DOHH2 (cell line): ENCODE measurements at regions not wholly inside any gene's neighbourhood (a gene's known extent, or its start where the extent isn't known, plus 50 kb on each side); places are given as distances from the start of the nearest gene placed in this dataset.
"Not testable (repeated sequence)": the region's sequence is repeated elsewhere in the genome, so short reads cannot be mapped to it uniquely, and the experiment has no call there.

Experiments used
- H3F3A ChIP-seq: fragments of 200-600 bp; sonication (generic), shearing (Covaris generic); 2 replicates; pipeline ENCODE4 v1.6.0; 2016; ENCODE audit warnings: antibody characterized with exemption, mild to moderate bottlenecking; ENCODE audit not compliant: control insufficient read depth, insufficient read depth
- H3K27ac ChIP-seq: fragments of 200-600 bp; sonication (generic); 2 replicates; pipeline ENCODE4 v1.5.1; 2014; ENCODE audit warnings: low read depth, mild to moderate bottlenecking, low read length, moderate library complexity
- H3K27me3 ChIP-seq: fragments of 200-600 bp; sonication (generic); 2 replicates; pipeline ENCODE4 v1.6.1; 2014; ENCODE audit warnings: mild to moderate bottlenecking, low read length, mixed read lengths; ENCODE audit not compliant: control insufficient read depth
- H3K36me3 ChIP-seq: fragments of 200-600 bp; sonication (generic); 2 replicates; pipeline ENCODE4 v1.6.1; 2014; ENCODE audit warnings: mild to moderate bottlenecking, low read length, moderate library complexity, mixed read lengths; ENCODE audit not compliant: control insufficient read depth
- H3K4me1 ChIP-seq: fragments of 200-600 bp; sonication (generic); 2 replicates; pipeline ENCODE4 v1.6.1; 2014; ENCODE audit warnings: mild to moderate bottlenecking, low read length, mixed read lengths; ENCODE audit not compliant: control insufficient read depth
- H3K4me2 ChIP-seq: fragments of 200-600 bp; sonication (generic); 2 replicates; pipeline ENCODE4 v1.6.0; 2014; ENCODE audit warnings: mild to moderate bottlenecking, low read length, moderate library complexity
- H3K4me3 ChIP-seq: fragments of 200-600 bp; sonication (generic); 2 replicates; pipeline ENCODE4 v1.5.1; 2014; ENCODE audit warnings: mild to moderate bottlenecking, low read length, mixed read lengths
- H3K79me2 ChIP-seq: fragments of 200-600 bp; sonication (generic); 2 replicates; pipeline ENCODE4 v1.6.1; 2014; ENCODE audit warnings: mild to moderate bottlenecking, low read length, mixed read lengths; ENCODE audit not compliant: control insufficient read depth
- H3K9me2 ChIP-seq: fragments of 200-600 bp; sonication (generic); replicated peaks from 2 replicates; pipeline ENCODE4 v1.6.1; 2014; ENCODE audit warnings: mild to moderate bottlenecking, low read length, mixed read lengths; ENCODE audit not compliant: control insufficient read depth
- H3K9me3 ChIP-seq: fragments of 200-600 bp; sonication (generic); 2 replicates; pipeline ENCODE4 v1.6.1; 2014; ENCODE audit warnings: antibody characterized with exemption, low read length, mixed read lengths; ENCODE audit not compliant: control insufficient read depth, insufficient read depth
- H4K20me1 ChIP-seq: fragments of 200-600 bp; sonication (generic); 2 replicates; pipeline ENCODE4 v1.6.0; 2014; ENCODE audit warnings: low read depth, mild to moderate bottlenecking, antibody characterized with exemption, low read length, moderate library complexity; ENCODE audit not compliant: control insufficient read depth, insufficient read depth
- EZH2phosphoT487 ChIP-seq: fragments of 200-600 bp; sonication (generic); IDR thresholded peaks from 2 replicates; pipeline ENCODE4 v1.6.1; 2017; ENCODE audit warnings: borderline replicate concordance, mild to moderate bottlenecking, antibody characterized with exemption, low read length, moderate library complexity, mixed read lengths
- TF ChIP-seq, protein P1 (sequence below): fragments of 200-600 bp; sonication (generic); IDR thresholded peaks from one replicate; pipeline ENCODE4 v1.5.1; 2014; ENCODE audit warnings: antibody characterized with exemption, mild to moderate bottlenecking, low read depth, low read length; ENCODE audit not compliant: poor library complexity, severe bottlenecking

DNA sequence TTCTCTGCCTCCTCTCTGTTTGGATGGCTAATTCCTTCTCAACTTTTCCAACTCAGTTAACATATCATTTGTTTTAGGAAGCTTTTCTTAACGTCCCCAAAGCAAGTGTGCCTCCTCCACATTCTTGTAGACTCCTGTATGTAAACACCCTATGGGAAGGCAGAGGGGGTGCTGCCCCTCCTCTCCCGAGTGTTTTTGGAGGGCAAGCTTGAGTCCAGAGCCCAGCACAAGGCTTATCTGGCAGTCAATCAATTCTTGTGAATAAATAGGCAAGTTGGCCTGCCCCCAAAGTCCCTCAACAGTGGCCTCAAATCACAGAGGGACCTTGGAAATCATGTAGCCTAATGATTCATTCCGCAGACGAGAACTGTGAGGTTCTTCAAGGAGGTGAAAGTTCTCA lies 305.6 kb downstream of the RPS24 start:
- no peaks in the 10 kb centered on the region for H3K9me2 ChIP-seq
- no peaks in the 10 kb centered on the region for H3K9me3 ChIP-seq
- H3K27ac ChIP-seq: no peak overlapping the region
- H4K20me1 ChIP-seq: no peaks in the 10 kb centered on the region
- H3K4me3 ChIP-seq: no peak overlapping the region
- no peaks in the 10 kb centered on the region for H3F3A ChIP-seq
- TF ChIP-seq, protein P1, sequence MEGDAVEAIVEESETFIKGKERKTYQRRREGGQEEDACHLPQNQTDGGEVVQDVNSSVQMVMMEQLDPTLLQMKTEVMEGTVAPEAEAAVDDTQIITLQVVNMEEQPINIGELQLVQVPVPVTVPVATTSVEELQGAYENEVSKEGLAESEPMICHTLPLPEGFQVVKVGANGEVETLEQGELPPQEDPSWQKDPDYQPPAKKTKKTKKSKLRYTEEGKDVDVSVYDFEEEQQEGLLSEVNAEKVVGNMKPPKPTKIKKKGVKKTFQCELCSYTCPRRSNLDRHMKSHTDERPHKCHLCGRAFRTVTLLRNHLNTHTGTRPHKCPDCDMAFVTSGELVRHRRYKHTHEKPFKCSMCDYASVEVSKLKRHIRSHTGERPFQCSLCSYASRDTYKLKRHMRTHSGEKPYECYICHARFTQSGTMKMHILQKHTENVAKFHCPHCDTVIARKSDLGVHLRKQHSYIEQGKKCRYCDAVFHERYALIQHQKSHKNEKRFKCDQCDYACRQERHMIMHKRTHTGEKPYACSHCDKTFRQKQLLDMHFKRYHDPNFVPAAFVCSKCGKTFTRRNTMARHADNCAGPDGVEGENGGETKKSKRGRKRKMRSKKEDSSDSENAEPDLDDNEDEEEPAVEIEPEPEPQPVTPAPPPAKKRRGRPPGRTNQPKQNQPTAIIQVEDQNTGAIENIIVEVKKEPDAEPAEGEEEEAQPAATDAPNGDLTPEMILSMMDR: no peak
- TF ChIP-seq EZH2phosphoT487: no peak
- no peaks in the 10 kb centered on the region for H3K79me2 ChIP-seq
- no peaks in the 10 kb centered on the region for H3K4me1 ChIP-seq
- no peak overlapping the region for H3K4me2 ChIP-seq
- no peaks in the 10 kb centered on the region for H3K36me3 ChIP-seq
- H3K27me3 ChIP-seq: no peaks in the 10 kb centered on the region

DNA sequence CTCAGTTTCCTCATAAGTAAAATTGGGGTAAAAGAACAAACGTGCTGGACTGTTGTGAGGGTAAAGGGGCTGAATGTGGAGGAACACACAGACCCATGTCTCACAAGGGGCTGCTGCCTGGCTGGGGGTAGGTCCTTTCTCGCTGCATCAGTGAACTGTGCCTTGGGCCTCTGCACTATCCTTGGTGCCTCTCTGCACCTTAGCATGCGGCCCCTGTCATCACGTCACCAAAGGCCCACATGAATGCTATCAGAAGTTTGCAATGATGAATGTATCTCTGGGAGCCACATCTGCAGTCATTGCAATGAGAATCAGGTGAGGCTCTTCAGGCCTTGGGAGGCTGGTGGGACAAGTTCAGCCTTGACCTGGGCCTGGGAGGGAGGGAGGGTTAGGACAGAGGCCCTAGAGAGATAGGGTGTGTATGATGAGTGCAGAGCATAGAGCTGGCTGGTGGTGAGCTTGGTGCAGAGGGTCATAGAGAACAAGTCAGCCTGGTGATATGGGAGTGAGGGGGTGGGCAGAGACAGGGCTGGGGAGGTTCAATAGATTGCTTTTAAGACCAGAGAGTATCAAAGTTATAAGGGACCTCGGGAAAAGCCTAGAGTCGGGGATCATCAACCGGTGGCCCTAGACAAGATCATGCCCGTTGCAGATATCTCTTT lies 308.4 kb downstream of the RPS24 start:
- Histone ChIP-seq H3K79me2 (no peaks in the 10 kb centered on the region), H4K20me1 (no peaks in the 10 kb centered on the region), H3F3A (no peaks in the 10 kb centered on the region), H3K27ac (no peak overlapping the region), H3K9me2 (no peaks in the 10 kb centered on the region), H3K27me3 (peaks cover 2% of the 10 kb centered on the region; the same call in 1 of the 2 replicates), H3K4me2 (no peak overlapping the region), H3K9me3 (no peaks in the 10 kb centered on the region), H3K36me3 (no peaks in the 10 kb centered on the region), H3K4me1 (no peaks in the 10 kb centered on the region), H3K4me3 (no peak overlapping the region)
- no peak for TF ChIP-seq EZH2phosphoT487
- TF ChIP-seq, protein P1: no peak

DNA sequence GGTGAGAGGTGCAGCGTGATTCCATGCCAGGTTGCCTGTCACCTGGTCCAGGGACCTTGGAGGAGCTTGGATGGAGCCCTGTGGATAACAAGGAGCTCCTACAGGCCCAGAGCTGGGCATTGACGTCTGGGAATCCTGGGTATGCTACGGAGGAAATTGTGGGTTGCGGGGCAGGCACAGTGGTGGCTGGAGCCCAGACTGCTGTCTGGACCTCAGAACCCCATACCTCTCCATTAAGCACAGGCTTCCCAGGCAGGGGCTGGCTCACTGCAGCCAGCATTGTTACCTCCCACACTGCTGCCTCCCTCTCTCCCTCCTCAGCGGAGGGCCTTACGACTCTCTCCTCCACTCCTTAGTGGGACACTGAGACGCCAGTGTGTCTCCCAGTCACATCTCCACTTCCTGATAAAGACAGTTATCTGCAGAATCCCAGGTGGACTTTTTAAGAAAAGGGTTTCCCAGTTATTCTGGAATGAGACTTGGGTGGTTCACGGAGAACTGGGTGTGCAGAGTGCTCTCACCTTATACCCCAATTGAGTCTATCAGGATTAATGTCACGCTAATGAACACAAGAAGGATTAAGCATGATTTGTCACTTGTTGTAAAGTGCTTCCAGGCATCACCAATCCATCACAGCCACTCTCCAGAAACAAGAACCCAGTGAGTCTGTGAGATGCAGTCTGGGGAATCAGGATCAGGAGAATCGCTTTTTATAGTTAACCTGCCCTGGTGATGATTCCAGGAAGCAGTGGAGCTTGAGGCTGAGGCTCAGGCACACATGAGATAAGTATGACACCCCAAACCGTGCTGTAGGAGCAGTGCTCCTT lies 309.4 kb downstream of the RPS24 start:
- no peaks in the 10 kb centered on the region for H3K4me1 ChIP-seq
- no peaks in the 10 kb centered on the region for H3K36me3 ChIP-seq

DNA sequence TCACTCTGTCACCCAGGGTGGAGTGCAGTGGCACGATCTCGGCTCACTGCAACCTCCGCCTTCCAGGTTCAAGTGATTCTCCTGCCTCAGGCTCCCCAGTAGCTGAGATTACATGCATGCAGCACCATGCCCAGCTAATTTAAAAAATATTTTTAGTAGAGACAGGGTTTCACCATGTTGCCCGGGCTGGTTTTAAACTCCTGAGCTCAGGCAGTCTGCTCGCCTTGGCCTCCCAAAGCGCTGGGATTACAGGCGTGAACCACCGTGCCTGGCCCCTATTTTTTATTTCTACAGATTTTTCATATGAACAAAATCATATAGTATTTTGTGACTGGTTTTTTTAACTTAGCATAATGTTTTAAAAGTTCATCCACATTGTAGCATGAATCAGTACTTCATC lies 310.6 kb downstream of the RPS24 start:
- not testable (repeated sequence) for H3K4me3 ChIP-seq, H3F3A ChIP-seq, H3K9me3 ChIP-seq, H3K36me3 ChIP-seq, H3K27ac ChIP-seq, H3K4me2 ChIP-seq, H4K20me1 ChIP-seq, H3K9me2 ChIP-seq, H3K27me3 ChIP-seq, H3K4me1 ChIP-seq, H3K79me2 ChIP-seq

More for the DNA sequence above, 309.4 kb downstream of the RPS24 start:
- no peak for TF ChIP-seq EZH2phosphoT487
- TF ChIP-seq, protein P1: no peak
- no peaks in the 10 kb centered on the region for H3K79me2 ChIP-seq
- H3K27ac ChIP-seq: no peak overlapping the region
- H4K20me1 ChIP-seq: no peaks in the 10 kb centered on the region
- H3K4me3 ChIP-seq: no peak overlapping the region
- no peaks in the 10 kb centered on the region for H3K9me2 ChIP-seq
- H3F3A ChIP-seq: no peaks in the 10 kb centered on the region
- H3K9me3 ChIP-seq: no peaks in the 10 kb centered on the region
- no peak overlapping the region for H3K4me2 ChIP-seq
- H3K27me3 ChIP-seq: peaks cover 2% of the 10 kb centered on the region; the same call in 1 of the 2 replicates

DNA sequence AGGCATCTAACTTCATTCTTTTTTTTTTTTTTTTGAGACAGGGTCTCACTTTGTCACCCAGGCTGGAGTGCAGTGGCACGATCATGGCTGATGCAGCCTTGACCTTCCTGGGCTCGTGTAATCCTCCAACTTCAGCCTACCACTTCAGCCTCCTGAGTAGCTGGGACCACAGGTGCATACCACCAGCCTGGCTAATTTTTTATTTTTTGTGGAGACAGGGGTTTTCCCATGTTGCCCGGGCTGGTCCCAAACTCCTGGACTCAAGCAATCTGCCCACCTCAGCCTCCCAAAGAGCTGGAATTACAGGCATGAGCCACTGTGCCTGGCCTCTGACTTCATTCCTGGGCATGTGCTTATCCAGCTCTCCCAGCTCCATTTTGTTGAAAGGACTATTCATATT lies 311.9 kb downstream of the RPS24 start:
- not testable (repeated sequence) for H4K20me1 ChIP-seq, H3K4me2 ChIP-seq, H3K4me1 ChIP-seq, H3K79me2 ChIP-seq, H3F3A ChIP-seq, H3K27me3 ChIP-seq, H3K9me3 ChIP-seq, H3K36me3 ChIP-seq, H3K4me3 ChIP-seq, H3K27ac ChIP-seq, H3K9me2 ChIP-seq
